NAMALWA (cell line): ENCODE measurements at regions not wholly inside any gene's neighbourhood (a gene's known extent, or its start where the extent isn't known, plus 50 kb on each side); places are given as distances from the start of the nearest gene placed in this dataset.

Experiments
- DNase-seq: peaks from one replicate; pipeline ENCODE4 v3.0.0-alpha.2; 2015; ENCODE audit warnings: low spot score

GRCh38 chrX:16445166-16445752 lies 204.7 kb upstream of the S100G start:
- DNase-seq = peak; percentile 58

GRCh38 chrX:16451334-16451733 lies 198.6 kb upstream of the S100G start:
- no peak for DNase-seq

- no peak for DNase-seq
Measured at GRCh38 chrX:16454926-16455325, 195.0 kb upstream of the S100G start.

GRCh38 chrX:16457239-16457638 lies 192.7 kb upstream of the S100G start:
- DNase-seq = no peak

GRCh38 chrX:16458208-16458607 lies 191.8 kb upstream of the S100G start:
- DNase-seq = no peak

- no peak for DNase-seq
Measured at GRCh38 chrX:16459008-16459407, 190.9 kb upstream of the S100G start.

GRCh38 chrX:16461968-16462367 lies 188.0 kb upstream of the S100G start:
- DNase-seq = no peak

- no peak for DNase-seq
Measured at GRCh38 chrX:16462912-16463311, 187.0 kb upstream of the S100G start.

GRCh38 chrX:16464369-16464768 lies 185.6 kb upstream of the S100G start:
- no peak for DNase-seq

- DNase-seq = no peak
Measured at GRCh38 chrX:16465081-16465876, 184.7 kb upstream of the S100G start.

GRCh38 chrX:16466640-16467432 lies 183.1 kb upstream of the S100G start:
- no peak for DNase-seq

GRCh38 chrX:16469870-16470269 lies 180.1 kb upstream of the S100G start:
- peak; percentile 24 for DNase-seq

- no peak for DNase-seq
Measured at GRCh38 chrX:16472345-16472744, 177.6 kb upstream of the S100G start.

GRCh38 chrX:16474511-16474910 lies 175.4 kb upstream of the S100G start:
- DNase-seq = no peak

GRCh38 chrX:16476009-16476408 lies 173.9 kb upstream of the S100G start:
- no peak for DNase-seq

- DNase-seq = no peak
Measured at GRCh38 chrX:16476692-16477091, 173.3 kb upstream of the S100G start.

GRCh38 chrX:16479206-16479869 lies 170.6 kb upstream of the S100G start:
- no peak for DNase-seq

- no peak for DNase-seq
Measured at GRCh38 chrX:16480049-16480448, 169.9 kb upstream of the S100G start.

GRCh38 chrX:16484338-16484737 lies 165.6 kb upstream of the S100G start:
- DNase-seq = no peak

- DNase-seq = no peak
Measured at GRCh38 chrX:16487620-16488385, 162.2 kb upstream of the S100G start.

- no peak for DNase-seq
Measured at GRCh38 chrX:16488959-16489358, 161.0 kb upstream of the S100G start.

GRCh38 chrX:16491461-16491860 lies 158.5 kb upstream of the S100G start:
- DNase-seq = no peak
